ENCODE measurements at regions not wholly inside any gene's neighbourhood (a gene's known extent, or its start where the extent isn't known, plus 50 kb on each side); places are given as distances from the start of the nearest gene placed in this dataset.

GRCh38 chr3:102529452-102529851, 94.6 kb downstream of the ZPLD1 start:
- no peaks in the 10 kb centered on the region for H3K4me1 ChIP-seq
- intact Hi-C loops (cut with DNase I), result no loop called here
- H3K4me3 ChIP-seq, result no peak overlapping the region
- H3K36me3 ChIP-seq, result no peaks in the 10 kb centered on the region
- DNase-seq, result peak in 1 of 4 donors; percentile 41
- no peaks in the 10 kb centered on the region for H3K9me3 ChIP-seq
- TF ChIP-seq CTCF (IDR thresholded peaks at IDR 0.05), result no peak
- H3K27ac ChIP-seq, result no peak overlapping the region
- peak; percentile 68 for ATAC-seq
- no peaks in the 10 kb centered on the region for H3K27me3 ChIP-seq

GRCh38 chr3:102530415-102531181, 95.8 kb downstream of the ZPLD1 start:
- Histone ChIP-seq H3K36me3 (no peaks in the 10 kb centered on the region), H3K4me1 (no peaks in the 10 kb centered on the region), H3K9me3 (no peaks in the 10 kb centered on the region), H3K27ac (no peak overlapping the region), H3K27me3 (no peaks in the 10 kb centered on the region), H3K4me3 (no peak overlapping the region)
- no peak for ATAC-seq
- intact Hi-C loops (cut with DNase I), result no loop called here
- no peak for TF ChIP-seq CTCF (IDR thresholded peaks at IDR 0.05)
- DNase-seq, result no peak

GRCh38 chr3:102531686-102532085, 96.9 kb downstream of the ZPLD1 start:
- no peak for TF ChIP-seq CTCF (IDR thresholded peaks at IDR 0.05)
- DNase-seq (no peak), ATAC-seq (no peak)
- Histone ChIP-seq H3K27me3 (no peaks in the 10 kb centered on the region), H3K27ac (no peak overlapping the region), H3K9me3 (no peaks in the 10 kb centered on the region), H3K4me1 (no peaks in the 10 kb centered on the region), H3K4me3 (no peak overlapping the region), H3K36me3 (no peaks in the 10 kb centered on the region)
- intact Hi-C loops (cut with DNase I), result no loop called here

GRCh38 chr3:102532901-102533300, 98.1 kb downstream of the ZPLD1 start:
- H3K9me3 ChIP-seq, result no peaks in the 10 kb centered on the region
- no peaks in the 10 kb centered on the region for H3K27me3 ChIP-seq
- H3K4me3 ChIP-seq, result no peak overlapping the region
- no peaks in the 10 kb centered on the region for H3K4me1 ChIP-seq
- intact Hi-C loops (cut with DNase I), result no loop called here
- ATAC-seq (no peak), DNase-seq (no peak)
- no peak overlapping the region for H3K27ac ChIP-seq
- no peaks in the 10 kb centered on the region for H3K36me3 ChIP-seq
- no peak for TF ChIP-seq CTCF (IDR thresholded peaks at IDR 0.05)

- no peaks in the 10 kb centered on the region for H3K9me3 ChIP-seq
- no peaks in the 10 kb centered on the region for H3K27me3 ChIP-seq
- H3K4me3 ChIP-seq, result no peak overlapping the region
- no peaks in the 10 kb centered on the region for H3K4me1 ChIP-seq
- intact Hi-C loops (cut with DNase I), result no loop called here
- no peak overlapping the region for H3K27ac ChIP-seq
- DNase-seq (no peak), ATAC-seq (no peak)
- H3K36me3 ChIP-seq, result no peaks in the 10 kb centered on the region
- TF ChIP-seq CTCF (IDR thresholded peaks at IDR 0.05), result no peak
Measured at GRCh38 chr3:102533784-102534183, 99.0 kb downstream of the ZPLD1 start.

All from left lung (tissue), 4 donors.